ENCODE measurements at regions not wholly inside any gene's neighbourhood (a gene's known extent, or its start where the extent isn't known, plus 50 kb on each side); places are given as distances from the start of the nearest gene placed in this dataset.

DNA sequence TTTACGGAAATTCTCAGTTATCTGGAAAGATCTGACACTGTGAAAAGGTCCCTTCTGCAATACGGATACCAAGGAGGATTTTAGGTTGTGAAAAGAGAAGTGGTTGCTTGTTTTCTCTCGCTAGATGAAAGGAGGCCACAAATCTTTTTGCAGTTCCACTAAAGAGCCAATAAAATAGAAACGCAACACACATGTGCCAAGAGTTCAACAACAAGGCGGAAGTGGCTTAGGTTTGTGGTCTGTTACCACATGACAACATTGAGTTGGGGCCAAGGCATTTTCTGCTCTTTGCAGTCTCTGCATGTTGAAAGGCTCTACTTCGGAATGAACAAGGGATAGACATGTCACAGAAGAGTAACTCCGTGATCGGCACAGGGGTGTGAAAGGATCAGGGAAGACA, 115.7 kb upstream of the OSR1 start:
- Histone ChIP-seq H3K27me3 (ENCODE audit: control insufficient read depth, insufficient read depth, low read length) (no peaks in the 10 kb centered on the region), H3K4me1 (ENCODE audit: control insufficient read depth, low read depth, low read length) (peaks cover 12% of the 10 kb centered on the region), H3K4me3 (ENCODE audit: low read length) (no peak overlapping the region), H3K9ac (ENCODE audit: low read length) (no peak overlapping the region), H3K9me3 (ENCODE audit: control insufficient read depth, low read depth, low read length) (no peaks in the 10 kb centered on the region), H3K36me3 (ENCODE audit: control insufficient read depth, low read depth, low read length) (no peaks in the 10 kb centered on the region), H3K27ac (ENCODE audit: low read length) (no peak overlapping the region)

DNA sequence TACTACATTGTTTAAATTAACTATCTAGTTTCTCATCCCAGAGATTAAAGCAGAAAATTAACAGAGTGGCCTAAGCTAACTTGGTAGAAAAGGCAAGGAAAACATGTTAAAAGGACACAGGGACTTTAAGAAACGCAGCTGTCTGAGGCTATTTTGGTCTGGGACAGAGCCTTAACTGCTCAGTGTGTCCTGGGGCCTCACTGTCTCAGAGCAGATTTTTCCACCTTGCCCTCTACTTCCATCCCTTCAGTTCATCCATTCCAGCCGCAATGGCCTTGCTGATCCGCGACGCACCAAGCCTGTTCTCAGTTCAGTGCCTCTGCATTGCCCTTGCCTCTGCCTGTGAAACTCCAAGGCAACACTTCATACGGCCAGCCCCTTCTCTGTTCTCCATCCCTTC, 114.9 kb upstream of the OSR1 start:
- no peaks in the 10 kb centered on the region for H3K36me3 ChIP-seq (ENCODE audit: control insufficient read depth, low read depth, low read length)
- no peak overlapping the region for H3K4me3 ChIP-seq (ENCODE audit: low read length)
- H3K9me3 ChIP-seq (ENCODE audit: control insufficient read depth, low read depth, low read length) = no peaks in the 10 kb centered on the region
- H3K4me1 ChIP-seq (ENCODE audit: control insufficient read depth, low read depth, low read length) = peaks cover 12% of the 10 kb centered on the region
- no peak overlapping the region for H3K9ac ChIP-seq (ENCODE audit: low read length)
- no peak overlapping the region for H3K27ac ChIP-seq (ENCODE audit: low read length)
- H3K27me3 ChIP-seq (ENCODE audit: control insufficient read depth, insufficient read depth, low read length) = no peaks in the 10 kb centered on the region

DNA sequence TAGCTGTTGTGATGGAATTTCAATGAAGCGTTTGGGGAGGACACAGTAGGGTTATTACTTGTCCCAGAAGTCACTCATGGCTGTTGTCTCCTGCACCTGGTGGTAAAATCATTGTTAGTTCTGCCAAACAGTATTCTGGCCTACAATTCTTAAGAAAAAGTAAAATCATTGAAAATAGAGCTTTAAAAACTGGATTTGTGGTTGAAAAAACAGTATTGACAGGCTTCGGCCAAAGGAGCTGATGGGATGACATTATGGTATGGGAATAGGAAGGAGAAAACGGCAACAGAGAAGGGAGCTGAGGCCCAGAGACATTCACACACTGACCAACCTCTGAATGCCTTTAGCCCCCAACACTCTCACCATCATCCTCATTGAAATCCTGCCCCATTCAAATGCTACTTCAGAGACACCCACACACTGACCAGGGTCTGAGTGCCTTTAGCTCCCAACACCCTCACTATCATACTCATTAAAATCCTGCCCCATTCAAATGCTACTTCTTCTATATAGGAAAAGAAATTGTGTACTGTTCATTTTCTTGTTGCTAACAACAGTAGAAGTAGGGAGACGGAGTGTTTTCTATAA, 114.1 kb upstream of the OSR1 start:
- Histone ChIP-seq H3K36me3 (ENCODE audit: control insufficient read depth, low read depth, low read length) (no peaks in the 10 kb centered on the region), H3K9ac (ENCODE audit: low read length) (no peak overlapping the region), H3K4me3 (ENCODE audit: low read length) (no peak overlapping the region), H3K9me3 (ENCODE audit: control insufficient read depth, low read depth, low read length) (no peaks in the 10 kb centered on the region), H3K27ac (ENCODE audit: low read length) (no peak overlapping the region), H3K4me1 (ENCODE audit: control insufficient read depth, low read depth, low read length) (peaks cover 12% of the 10 kb centered on the region), H3K27me3 (ENCODE audit: control insufficient read depth, insufficient read depth, low read length) (no peaks in the 10 kb centered on the region)

DNA sequence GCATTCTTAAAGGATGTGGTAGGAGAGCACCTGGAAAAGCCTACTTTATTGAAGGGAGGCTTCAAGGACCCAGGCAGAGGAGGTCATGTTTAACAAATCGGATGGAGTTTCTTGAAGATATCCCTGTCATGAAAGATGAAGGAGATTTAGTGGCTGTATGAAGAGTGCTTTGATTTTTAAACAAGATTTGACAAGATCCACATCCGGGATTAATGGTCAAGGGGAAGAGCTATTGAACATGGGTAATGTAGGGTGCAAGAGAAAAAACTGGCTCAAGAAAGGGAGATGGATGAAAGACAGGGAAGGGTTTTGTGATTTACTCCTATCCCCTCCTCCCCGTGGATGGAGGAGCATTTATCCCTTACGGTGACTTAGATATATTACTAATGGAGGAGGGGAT, 113.1 kb upstream of the OSR1 start:
- Histone ChIP-seq H3K4me3 (ENCODE audit: low read length) (no peak overlapping the region), H3K9ac (ENCODE audit: low read length) (no peak overlapping the region), H3K36me3 (ENCODE audit: control insufficient read depth, low read depth, low read length) (no peaks in the 10 kb centered on the region), H3K4me1 (ENCODE audit: control insufficient read depth, low read depth, low read length) (peaks cover 12% of the 10 kb centered on the region), H3K27ac (ENCODE audit: low read length) (no peak overlapping the region), H3K27me3 (ENCODE audit: control insufficient read depth, insufficient read depth, low read length) (no peaks in the 10 kb centered on the region), H3K9me3 (ENCODE audit: control insufficient read depth, low read depth, low read length) (no peaks in the 10 kb centered on the region)

DNA sequence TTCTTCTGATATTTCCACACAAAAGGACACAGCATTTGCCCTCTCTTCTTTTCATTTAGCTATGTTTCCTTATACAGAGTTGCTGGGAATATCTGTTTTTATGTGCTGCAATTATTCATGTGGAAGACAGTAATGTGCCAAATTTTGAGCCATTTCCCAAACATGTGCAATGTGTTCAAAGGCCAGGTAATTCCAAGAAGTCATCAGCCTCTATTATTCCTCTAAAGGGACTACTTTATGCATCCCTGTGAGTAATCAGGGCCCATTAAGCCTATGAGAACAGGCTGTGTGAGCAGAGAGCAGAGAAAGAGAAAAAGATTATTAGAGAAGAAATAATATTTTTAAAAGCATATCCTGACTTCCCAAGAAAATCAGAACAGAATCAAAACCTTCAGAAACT, 107.6 kb upstream of the OSR1 start:
- no peak overlapping the region for H3K9ac ChIP-seq (ENCODE audit: low read length)
- H3K27me3 ChIP-seq (ENCODE audit: control insufficient read depth, insufficient read depth, low read length) = no peaks in the 10 kb centered on the region
- H3K27ac ChIP-seq (ENCODE audit: low read length) = no peak overlapping the region
- H3K36me3 ChIP-seq (ENCODE audit: control insufficient read depth, low read depth, low read length) = no peaks in the 10 kb centered on the region
- no peak overlapping the region for H3K4me3 ChIP-seq (ENCODE audit: low read length)
- H3K9me3 ChIP-seq (ENCODE audit: control insufficient read depth, low read depth, low read length) = no peaks in the 10 kb centered on the region
- H3K4me1 ChIP-seq (ENCODE audit: control insufficient read depth, low read depth, low read length) = peaks cover 17% of the 10 kb centered on the region

DNA sequence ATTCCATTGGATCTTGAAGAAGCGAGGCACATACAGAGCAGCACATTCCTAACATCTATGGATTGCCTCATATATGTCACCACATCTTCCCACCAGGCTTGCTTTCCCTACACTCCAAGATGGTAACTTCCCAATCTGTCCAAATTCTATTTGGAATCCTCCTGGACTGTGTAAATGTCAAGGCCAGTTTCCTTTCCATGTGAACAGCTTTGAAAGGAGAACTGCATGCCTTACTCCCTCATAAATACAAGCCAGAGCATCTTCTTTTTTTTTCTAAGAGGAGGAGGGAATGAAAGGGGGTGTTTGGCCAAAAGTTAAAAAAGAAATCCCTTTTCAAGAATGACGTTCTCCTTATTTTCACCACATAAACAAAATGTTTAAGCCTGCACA, 103.8 kb upstream of the OSR1 start:
- H3K9ac ChIP-seq (ENCODE audit: low read length) = no peak overlapping the region
- no peaks in the 10 kb centered on the region for H3K9me3 ChIP-seq (ENCODE audit: control insufficient read depth, low read depth, low read length)
- H3K27me3 ChIP-seq (ENCODE audit: control insufficient read depth, insufficient read depth, low read length) = no peaks in the 10 kb centered on the region
- H3K4me1 ChIP-seq (ENCODE audit: control insufficient read depth, low read depth, low read length) = peaks cover 33% of the 10 kb centered on the region
- no peak overlapping the region for H3K4me3 ChIP-seq (ENCODE audit: low read length)
- no peak overlapping the region for H3K27ac ChIP-seq (ENCODE audit: low read length)
- no peaks in the 10 kb centered on the region for H3K36me3 ChIP-seq (ENCODE audit: control insufficient read depth, low read depth, low read length)

DNA sequence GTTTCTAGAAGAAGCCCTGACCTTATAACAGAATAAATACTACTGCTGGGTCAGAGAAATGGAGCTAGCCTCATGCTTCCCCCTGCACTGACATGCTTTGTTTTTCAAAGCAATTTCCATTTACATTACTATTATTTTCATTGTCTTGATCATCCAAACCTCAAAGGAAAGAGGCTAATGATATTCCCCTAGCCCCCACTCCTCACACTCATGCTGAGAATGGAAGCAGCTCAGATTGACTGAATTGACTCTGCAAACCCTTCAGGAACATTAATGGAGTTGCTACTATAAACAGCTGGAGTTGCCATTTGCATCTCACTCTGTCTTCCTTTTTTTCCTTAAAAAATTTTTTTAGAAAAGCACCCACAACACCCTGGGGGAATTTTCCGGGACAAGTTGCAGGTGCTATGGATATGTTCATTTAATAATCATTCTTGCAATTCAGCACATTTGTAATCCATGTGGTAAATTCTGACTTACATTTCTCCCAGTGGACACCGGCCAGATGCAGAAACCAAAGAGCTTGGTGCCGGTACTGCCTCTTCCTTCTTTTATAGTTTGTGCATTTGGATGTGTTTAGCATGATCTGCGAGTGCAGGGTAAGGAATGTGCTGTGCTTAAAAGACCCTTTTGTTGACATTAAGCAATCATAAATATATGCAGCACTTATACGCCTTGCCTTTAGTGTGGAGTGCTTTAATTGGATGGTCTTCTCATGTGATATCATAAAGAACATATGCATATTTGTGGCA, 103.3 kb upstream of the OSR1 start:
- Histone ChIP-seq H3K9me3 (ENCODE audit: control insufficient read depth, low read depth, low read length) (no peaks in the 10 kb centered on the region), H3K4me3 (ENCODE audit: low read length) (peak overlapping the region; percentile 10), H3K27ac (ENCODE audit: low read length) (no peak overlapping the region), H3K4me1 (ENCODE audit: control insufficient read depth, low read depth, low read length) (peaks cover 33% of the 10 kb centered on the region), H3K36me3 (ENCODE audit: control insufficient read depth, low read depth, low read length) (no peaks in the 10 kb centered on the region), H3K9ac (ENCODE audit: low read length) (no peak overlapping the region), H3K27me3 (ENCODE audit: control insufficient read depth, insufficient read depth, low read length) (no peaks in the 10 kb centered on the region)

DNA sequence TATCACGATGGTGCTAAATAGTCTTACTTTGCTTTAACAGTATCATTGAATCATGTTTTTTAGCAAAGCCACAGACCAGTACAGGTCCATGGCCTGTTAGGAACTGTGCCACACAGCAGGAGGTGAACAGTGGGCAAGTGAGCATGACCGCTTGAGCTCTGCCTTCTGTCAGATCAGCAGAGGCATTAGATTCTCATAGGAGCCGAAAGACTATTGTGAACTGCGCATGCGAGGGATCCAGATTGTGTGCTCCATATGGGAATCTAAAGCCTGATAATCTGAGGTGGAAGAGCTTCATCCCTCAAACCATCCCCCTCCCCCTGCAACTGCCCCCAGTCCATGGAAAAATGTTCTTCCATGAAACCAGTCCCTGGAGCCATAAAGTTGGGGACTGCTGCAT, 102.3 kb upstream of the OSR1 start:
- no peak overlapping the region for H3K9ac ChIP-seq (ENCODE audit: low read length)
- peaks cover 33% of the 10 kb centered on the region for H3K4me1 ChIP-seq (ENCODE audit: control insufficient read depth, low read depth, low read length)
- H3K9me3 ChIP-seq (ENCODE audit: control insufficient read depth, low read depth, low read length) = no peaks in the 10 kb centered on the region
- no peaks in the 10 kb centered on the region for H3K27me3 ChIP-seq (ENCODE audit: control insufficient read depth, insufficient read depth, low read length)
- H3K27ac ChIP-seq (ENCODE audit: low read length) = no peak overlapping the region
- H3K4me3 ChIP-seq (ENCODE audit: low read length) = no peak overlapping the region
- H3K36me3 ChIP-seq (ENCODE audit: control insufficient read depth, low read depth, low read length) = no peaks in the 10 kb centered on the region

DNA sequence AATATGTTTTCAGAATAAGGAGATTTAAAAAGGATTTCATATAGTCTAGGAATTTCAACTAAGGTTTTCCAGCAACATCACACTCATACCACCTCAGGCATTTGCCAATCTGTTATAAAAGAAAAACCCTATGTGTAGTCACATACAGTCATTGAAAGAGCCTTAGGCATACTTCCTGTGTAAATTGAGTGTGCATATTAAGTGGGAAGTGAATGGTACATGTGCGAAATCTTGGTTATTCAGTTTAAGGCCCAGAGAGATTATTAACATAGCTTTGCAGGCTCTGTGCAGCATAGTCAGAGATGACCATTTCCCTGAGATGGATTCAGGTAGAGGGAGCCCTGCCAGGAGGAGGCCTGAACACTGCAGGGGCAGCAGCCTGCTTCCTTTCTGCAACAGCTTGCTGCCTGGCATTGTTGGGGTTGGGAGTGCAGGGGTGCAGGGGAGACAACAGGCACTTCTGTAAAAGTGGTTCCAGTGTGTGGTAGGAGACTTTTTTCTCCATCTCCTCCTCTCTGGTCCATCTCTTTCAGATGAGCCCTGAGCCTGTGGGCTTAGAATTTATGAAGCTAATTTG, 100.1 kb upstream of the OSR1 start:
- Histone ChIP-seq H3K27me3 (ENCODE audit: control insufficient read depth, insufficient read depth, low read length) (no peaks in the 10 kb centered on the region), H3K4me3 (ENCODE audit: low read length) (no peak overlapping the region), H3K9me3 (ENCODE audit: control insufficient read depth, low read depth, low read length) (no peaks in the 10 kb centered on the region), H3K9ac (ENCODE audit: low read length) (no peak overlapping the region), H3K27ac (ENCODE audit: low read length) (no peak overlapping the region), H3K36me3 (ENCODE audit: control insufficient read depth, low read depth, low read length) (no peaks in the 10 kb centered on the region), H3K4me1 (ENCODE audit: control insufficient read depth, low read depth, low read length) (peaks cover 33% of the 10 kb centered on the region)

DNA sequence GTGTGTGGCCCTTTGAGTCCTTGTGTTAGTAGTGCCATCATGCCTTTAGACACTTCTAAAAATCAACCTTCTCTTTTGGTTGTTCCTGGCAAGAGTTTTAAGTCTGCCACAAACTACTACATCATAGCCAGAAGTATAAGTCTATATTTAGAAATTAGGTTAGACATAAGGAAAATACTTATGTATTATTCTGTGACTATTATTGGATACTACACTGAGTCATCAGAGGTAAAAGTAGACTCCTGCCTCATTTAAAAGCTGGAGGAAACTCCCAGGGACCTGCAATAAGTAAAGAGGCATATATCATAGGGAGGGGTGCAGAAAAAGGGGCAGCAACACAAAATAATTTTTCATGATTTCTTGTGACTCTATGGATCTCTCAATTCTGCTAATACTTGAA, 99.4 kb upstream of the OSR1 start:
- no peaks in the 10 kb centered on the region for H3K9me3 ChIP-seq (ENCODE audit: control insufficient read depth, low read depth, low read length)
- H3K27me3 ChIP-seq (ENCODE audit: control insufficient read depth, insufficient read depth, low read length) = no peaks in the 10 kb centered on the region
- H3K9ac ChIP-seq (ENCODE audit: low read length) = no peak overlapping the region
- no peaks in the 10 kb centered on the region for H3K36me3 ChIP-seq (ENCODE audit: control insufficient read depth, low read depth, low read length)
- peaks cover 33% of the 10 kb centered on the region for H3K4me1 ChIP-seq (ENCODE audit: control insufficient read depth, low read depth, low read length)
- no peak overlapping the region for H3K4me3 ChIP-seq (ENCODE audit: low read length)
- H3K27ac ChIP-seq (ENCODE audit: low read length) = no peak overlapping the region

DNA sequence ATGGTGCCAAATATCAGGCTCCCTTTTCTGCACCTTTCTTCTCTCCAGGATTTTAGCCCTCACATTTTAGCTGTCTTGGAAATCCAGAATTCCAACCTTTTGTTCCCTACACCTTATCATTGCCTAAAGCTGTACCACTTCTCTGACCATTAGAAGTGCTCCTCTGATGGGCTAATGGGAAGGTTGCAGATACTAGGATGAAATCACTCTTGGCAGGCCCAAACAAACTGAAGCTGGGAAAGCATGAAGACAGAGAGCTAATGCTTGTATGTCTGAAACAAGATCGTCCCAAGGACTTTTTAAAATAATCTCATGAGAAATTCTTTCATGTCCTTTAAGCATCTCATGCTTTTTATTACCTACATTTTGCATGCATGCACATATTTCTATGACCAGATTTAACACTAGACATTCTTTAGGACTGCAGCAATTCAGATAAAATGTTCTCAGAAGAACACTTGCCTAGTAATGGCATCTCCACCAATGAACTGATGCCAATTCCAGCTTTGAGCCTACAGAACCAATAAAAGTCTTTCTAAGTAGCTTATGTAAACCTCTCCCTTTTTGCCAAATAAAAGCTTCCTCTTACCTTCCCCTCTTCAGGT, 98.4 kb upstream of the OSR1 start:
- Histone ChIP-seq H3K4me3 (ENCODE audit: low read length) (no peak overlapping the region), H3K4me1 (ENCODE audit: control insufficient read depth, low read depth, low read length) (peaks cover 24% of the 10 kb centered on the region), H3K27me3 (ENCODE audit: control insufficient read depth, insufficient read depth, low read length) (no peaks in the 10 kb centered on the region), H3K9me3 (ENCODE audit: control insufficient read depth, low read depth, low read length) (no peaks in the 10 kb centered on the region), H3K27ac (ENCODE audit: low read length) (no peak overlapping the region), H3K36me3 (ENCODE audit: control insufficient read depth, low read depth, low read length) (no peaks in the 10 kb centered on the region), H3K9ac (ENCODE audit: low read length) (no peak overlapping the region)

Measured in iPS-18a (cell line).